ENCODE measurements at regions not wholly inside any gene's neighbourhood (a gene's known extent, or its start where the extent isn't known, plus 50 kb on each side); places are given as distances from the start of the nearest gene placed in this dataset.

DNA sequence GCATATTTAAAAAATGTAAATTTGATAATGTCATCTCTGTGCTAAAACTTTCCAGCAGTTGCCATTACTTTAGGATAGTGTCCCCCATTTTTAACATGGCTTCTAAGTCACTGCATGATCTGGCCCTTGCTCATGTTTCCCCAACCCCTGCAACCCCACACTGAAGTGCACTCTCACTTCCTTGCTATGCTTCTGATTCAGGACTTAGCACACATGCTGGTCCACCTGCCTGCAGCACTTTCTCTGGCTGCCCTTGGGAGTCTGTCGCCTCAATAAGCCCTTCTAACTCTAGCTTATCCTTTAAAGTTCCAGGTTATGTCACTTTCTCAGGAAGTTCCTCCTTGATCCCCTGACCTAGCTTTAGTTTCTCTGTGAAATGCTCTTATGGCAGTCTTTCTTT, 241.0 kb downstream of the POSTN start:
- DNase-seq: no peak

DNA sequence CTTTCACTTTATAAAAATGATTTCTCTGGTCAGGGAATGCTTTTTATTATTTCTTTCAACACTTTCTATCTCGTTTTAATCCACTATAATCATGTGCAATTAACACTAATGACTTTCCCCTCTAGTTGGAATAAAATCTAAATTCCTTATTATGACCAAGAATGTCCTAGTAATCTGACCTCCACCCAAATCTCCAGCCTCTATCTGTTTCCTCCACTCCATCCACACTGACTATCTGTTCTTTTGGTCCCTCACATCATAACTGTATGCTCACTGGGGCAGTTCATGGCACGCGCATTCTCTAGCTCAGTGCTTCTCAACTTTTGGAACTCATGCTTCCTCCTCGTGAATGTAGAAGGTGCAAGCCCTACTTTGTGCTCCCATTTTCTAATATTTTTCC, 244.7 kb downstream of the POSTN start:
- DNase-seq: no peak

DNA sequence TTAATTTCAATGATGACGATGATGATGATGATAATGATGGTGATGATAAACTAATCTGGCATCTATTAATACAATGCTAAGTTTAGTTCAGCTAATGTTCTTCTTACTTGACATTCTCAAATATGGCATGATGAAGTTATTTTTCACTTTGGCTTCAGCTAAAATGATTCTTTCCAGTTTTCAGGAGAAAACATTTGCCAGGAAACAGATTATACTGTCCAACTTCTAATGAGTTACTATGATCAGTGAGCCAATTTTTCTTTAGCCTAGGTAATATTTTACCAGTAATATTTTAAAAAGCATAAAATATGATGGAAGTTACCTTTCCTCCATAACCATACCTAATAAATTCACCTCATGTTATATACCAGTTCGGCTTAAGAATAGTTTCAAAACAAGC, 245.7 kb upstream of the CSNK1A1L start:
- DNase-seq: no peak

DNA sequence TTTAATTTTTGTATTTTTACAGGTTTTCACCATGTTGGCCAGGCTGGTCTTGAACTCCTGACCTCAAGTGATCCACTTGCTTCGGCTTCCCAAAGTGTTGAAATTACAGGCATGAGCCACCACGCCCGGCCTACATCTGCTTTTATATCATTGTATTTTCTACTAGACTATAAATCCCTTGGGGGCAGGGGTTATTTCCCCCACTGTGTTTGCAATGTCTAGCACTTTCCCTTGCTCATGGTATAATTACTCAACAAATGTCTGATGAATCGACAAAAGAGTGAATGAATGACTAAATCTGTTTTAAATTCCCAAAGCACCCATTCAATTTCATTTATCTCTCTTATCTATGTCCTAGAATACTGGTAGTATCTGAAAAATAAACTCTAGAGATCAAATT, 244.5 kb upstream of the CSNK1A1L start:
- no peak for DNase-seq

DNA sequence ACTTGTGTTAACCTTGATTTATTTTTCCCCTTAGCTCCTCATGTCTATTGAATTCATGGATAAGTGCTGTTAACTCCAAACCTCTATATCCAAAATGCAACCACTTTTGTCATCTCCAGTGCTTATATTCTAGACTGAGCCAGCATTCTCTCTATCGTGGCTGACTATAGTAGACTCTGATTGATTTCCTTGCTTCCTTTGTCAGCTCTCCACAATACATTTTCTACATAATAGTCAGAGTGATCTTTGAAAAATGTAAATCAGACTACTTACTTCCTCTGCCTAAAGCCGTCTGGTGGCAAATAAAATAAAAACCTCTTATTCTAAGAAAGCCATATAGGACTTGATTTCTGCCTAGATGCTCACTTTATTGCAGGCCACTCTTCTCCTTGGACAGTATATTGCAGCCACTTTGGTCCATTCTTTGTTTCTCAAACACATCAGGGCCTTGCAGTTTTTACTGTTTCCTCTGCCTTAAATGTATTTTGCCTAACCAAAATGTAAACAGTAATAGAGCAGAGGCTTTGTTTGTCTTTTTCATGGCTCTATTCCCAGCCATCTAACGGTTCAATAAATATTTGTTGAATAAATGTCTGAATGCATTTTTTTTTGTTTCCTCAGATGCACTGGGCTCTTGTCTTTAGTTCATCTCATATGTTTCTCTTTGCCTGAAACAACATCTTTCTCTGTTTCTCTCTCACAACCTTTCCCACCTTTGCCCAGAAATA, 243.6 kb upstream of the CSNK1A1L start:
- no peak for DNase-seq

DNA sequence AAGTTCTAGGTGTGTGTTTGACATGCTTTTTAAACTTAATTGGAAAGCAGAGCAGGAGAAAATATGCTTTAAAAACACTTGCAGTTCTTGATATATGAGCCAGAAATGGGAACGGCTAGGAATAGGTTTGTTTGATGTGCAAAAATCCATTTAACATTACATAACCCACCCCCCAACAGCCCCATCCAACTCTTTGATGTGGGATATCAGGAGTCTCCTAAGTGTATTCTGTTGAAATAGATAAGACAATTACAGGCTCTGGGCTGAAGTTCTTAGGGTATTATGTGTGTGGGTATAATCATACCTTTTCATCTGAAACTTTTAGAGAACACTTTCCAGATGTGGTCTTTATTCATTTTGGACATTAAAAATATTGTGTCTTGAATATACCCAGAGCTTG, 240.4 kb upstream of the CSNK1A1L start:
- no peak for DNase-seq

DNA sequence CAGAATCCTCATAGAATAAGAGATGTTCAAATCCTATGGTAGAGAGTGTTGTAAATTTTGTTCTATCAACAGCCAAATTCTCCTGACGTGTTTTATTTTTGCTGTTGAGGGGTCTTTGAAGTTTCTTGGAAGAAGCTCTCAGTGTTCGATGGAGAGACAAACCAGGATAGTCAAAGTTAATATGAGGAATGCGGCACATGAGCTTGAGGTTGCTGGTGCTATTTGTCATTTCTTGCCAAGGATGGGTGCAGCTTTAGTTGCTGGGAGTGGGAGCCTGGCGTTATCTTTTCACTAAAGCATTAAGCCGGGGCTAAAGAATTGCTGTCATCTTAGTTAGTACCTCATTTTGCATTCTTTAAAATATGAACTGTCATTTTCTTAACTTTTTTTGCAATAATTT, 239.9 kb upstream of the CSNK1A1L start:
- no peak for DNase-seq

DNA sequence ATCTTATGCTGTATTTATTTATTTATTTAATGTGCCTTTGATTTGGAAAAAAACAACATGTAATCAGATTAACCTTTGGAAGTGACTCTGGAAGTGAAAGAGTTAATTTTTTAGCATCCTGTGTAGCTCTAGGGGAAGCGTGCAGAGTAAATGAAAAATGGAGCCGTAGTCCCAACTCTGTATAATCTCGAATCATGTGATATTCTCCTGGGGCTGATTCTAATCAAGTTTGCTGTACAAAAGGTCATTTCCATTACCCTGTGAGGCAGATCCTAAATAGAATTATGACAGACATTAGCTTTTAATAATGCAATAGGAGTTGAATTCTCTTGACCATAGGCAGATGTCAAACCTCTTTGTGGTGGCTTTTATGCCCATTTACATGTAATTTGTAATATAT, 238.6 kb upstream of the CSNK1A1L start:
- no peak for DNase-seq

DNA sequence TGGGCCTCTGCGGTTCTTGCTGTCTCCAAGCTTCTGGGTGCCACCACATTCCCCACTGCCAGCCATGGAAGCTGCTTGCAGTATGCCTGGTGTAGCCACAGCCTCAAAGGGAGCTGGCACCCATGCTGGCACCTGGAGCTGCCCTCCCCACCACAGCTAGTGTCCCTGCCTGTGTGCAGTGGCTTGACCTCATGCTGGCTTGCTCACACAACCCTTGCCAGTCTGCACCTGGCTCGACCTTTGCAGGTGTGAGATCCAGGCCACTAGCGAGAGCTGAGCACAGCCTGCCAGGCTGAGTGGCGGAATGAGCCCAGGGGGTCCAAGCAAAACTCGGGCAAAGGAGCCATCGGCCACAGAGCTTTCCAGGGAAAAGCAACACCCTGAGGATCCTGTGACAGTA, 236.7 kb upstream of the CSNK1A1L start:
- no peak for DNase-seq

DNA sequence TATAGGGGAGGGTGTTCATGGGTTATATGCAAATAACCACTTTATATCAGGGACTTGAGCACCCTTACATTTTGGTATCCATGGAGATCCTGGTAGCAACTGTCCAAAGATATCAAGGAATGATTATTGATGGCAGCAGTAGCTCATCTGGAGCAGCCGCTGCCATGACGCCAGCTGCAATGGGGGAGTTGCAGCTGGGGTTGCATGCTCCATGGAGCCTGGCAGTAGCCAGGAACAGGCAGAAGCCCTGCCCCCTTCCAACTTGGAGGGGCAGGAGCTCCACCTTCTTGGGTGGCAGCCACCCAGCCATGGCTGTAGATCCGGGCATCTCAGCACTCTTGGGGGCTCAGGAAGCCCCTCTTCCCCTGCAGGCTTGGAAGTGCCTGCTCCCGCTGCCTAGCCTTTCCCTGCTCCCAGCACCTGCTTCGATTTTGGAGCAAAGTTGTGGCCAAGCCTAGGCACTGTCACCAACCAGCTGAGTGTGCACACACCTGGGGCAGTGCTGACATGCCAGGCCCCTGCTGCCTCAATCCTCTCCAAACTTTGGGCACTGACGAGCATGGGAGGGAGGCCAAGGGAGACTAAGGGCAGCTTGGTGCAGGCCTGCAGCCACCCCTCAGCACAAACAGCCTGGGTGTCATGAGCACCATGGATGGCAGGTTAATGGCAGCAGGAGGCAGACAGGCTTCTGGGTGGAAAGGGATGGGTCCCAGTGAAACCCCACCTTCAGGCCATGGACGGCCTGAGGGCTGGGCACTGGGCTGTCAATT, 235.6 kb upstream of the CSNK1A1L start:
- no peak for DNase-seq

DNA sequence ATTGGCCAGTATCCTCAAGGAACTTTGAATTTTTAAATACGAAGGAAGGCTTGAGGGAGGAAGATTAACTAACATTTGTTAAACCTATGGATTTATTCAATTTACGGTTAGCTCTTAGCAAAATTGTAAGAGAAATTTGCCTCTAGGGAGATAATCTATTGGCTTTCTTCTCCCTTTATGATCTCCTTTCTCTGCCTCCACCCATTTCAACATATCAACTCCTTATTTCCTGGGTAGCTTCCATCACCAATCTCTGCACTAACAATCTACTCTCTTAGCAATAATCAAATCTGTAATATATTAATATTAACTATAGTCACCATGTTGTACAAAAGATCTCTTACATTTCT, 233.9 kb upstream of the CSNK1A1L start:
- DNase-seq: no peak

DNA sequence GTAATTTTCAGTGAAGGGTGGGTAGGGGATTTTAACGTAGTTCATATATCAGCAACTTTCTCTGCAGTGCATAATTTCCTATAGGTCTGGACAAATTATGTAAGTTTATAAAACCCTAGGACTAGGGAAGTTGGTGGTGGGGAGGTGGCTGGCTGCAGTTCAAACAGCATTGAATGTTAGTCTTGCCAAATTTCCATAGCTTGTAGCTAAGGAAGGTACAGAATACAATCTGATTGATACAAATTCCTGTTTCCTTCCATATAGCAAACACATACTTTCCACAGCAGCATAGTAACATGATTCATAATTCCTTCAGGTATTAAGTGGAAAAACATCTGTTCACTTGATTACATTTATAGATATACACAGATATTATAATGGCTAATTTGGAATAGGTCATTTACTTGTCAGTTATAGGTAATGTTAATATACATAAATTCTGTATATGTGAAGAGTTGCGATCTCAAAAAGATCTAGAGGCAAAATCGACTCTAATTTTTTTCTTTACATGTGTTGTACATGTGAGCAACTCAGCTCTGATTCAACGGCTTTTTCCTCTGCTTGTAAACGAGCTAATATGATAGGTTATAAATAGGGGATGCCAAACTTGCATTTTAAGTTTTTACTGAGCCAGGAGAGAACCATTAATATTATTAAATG, 233.4 kb upstream of the CSNK1A1L start:
- DNase-seq: no peak

DNA sequence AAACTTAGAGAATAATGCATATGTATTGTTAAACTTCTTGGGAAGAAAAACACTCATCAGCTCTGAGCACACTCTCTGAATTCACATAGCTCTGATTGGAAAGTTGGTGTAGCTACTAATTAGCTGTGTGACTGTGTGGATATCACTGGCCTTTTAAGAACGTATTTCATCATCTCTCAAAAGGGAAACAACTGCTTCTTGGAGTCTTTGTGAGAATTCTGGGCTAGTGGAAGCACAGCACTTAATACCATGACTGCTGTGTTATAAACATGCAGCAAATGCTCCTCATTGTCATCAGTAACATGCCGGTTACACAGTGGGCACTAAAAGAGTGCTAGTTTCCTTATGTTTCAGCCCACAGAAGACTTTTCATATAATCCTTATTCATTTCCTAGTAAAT, 220.9 kb upstream of the CSNK1A1L start:
- no peak for DNase-seq

DNA sequence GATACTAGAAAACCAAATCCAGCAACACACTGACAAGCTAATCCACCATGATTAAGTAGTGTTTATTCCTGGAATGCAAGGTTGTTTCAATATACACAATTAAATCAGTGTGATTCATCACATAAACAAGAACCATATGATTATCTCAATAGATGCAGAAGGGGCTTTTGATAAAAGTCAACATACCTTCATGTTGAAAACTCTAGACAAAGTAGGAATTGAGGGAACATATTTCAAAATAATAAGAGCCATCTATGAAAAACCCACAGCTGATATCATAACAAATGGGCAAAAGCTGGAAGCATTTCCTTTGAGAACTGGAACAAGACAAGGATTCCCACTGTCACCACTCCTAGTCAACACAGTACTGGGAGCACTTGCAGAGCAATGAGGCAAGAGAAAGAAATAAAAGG, 213.6 kb upstream of the CSNK1A1L start:
- no peak for DNase-seq

DNA sequence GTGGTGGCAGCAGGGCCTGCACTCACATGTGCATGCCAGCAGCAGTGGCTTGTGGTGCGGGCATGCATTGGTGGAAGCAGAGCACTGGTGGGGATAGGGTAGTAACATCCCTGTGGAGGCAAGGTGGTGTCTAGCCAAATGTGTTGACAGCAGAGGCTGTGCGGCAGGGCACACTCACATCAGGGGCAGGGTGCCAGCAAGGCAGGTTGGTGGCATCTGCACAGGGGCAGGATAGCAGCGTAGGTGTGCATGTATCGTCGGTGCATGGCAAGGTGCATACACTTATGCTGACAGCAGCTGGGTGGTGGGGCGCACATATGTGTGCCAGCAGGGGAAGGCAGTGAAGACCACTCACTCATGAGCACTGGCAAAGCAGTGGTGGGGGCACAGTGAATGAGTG, 211.5 kb upstream of the CSNK1A1L start:
- DNase-seq: no peak

DNA sequence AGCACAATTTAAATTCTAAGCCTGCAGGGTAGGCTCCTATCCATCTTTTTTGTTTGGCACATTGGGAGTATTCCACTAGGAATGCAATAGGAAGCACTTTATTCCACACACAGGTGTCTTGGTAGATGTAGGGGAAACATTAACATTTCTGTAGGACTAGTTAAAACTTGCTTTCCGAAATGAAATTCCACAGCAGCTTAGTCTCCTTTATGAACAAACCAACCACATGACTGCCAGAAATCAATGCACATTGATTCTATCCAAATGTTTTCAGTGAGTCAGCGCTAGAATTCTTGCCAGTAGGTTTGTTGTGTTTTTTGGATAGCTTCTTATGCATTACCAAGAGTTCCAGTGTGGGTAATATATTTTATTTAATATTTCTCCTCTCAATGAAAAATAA, 207.9 kb upstream of the CSNK1A1L start:
- DNase-seq: no peak

DNA sequence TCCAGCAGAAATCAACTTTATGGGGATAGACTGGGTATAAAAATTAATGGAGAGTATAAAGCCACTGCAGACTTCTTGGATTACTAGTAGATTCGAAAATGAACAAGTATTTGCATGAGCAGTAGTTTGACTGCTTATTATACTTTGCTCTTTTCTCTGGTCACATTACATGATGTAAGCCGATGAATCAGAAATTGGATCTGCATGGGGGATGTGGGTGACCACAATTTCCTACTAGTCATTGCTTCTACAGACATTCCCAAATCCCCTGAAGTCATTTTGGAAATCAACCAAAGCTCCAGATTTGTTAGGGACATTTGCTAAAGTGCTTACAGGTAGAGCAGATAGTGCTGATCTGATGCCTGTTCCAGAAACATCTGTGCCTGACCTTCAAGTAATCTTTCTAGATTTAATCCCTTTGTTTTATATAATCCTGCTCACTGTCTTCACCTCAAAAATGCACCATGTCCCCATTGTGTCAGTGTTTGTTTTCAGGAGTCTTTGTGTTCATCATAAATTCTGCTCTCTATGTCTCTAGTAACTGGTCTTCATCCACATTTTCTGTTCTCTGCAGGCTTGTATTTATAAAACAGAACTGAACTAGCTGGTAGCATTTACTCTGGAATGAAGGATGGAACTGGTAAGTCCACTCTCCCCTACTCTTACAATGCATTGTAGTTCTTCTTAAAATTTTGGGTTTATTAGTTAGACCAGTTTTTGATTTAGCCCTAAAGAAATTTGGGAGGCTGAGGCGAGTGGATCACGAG, 201.5 kb upstream of the CSNK1A1L start:
- DNase-seq: peak in 1 of 2 experiments; percentile 37

DNA sequence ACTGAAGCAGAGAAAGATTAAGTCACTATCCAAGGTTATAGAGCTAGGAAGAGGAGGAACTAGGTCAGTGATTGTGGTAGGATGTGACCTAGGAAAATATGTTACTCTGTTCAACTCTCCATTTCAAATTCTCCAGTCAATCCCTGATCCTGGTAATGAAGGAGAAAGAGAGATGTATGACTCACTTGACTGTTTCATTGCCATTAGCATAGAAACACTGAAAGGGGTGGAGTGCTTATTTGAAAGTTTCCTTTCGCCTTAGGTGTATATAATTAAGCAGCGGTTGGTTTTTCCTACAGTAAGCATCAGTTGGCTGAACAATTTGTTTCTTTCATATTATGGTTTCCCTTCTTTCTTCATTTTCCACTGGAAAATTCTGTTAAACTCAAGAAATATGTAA, 198.1 kb upstream of the CSNK1A1L start:
- DNase-seq: no peak

DNA sequence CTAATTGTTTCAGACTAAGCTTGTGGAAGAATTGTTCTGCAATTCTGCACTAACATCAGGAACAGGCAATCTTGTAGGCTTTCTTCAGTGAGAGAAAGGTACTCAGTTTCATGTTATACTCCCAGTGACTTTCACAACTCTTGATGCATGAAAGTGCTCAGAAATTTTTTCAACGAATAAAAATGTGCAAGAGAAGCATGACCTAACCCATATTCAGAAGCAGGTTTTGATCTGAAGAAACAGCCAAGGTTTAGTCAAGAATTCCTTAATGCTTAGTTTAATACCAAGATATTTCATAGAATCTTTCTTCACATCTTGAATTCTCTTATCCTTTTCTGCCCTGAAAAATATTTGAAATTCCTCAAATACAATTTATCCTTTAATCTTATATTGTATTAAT, 197.2 kb upstream of the CSNK1A1L start:
- no peak for DNase-seq

DNA sequence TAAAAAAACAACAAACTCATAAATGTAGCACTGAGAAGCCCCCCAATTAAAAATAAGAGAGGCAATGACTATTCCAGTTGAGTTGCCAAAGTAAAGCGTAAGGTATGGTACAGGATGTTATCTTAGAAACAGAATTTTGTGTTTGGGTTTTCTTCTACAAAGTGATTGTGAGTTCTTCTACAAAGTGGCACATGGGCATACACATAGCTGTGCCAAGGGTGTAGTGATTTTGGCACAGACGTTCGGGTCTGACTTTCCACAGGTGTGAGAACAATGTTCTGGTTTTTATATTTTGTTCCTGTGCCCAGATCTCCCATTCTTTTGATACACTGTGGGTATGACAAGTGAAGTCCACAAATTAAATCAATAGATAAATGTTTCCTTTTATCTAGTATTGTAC, 190.1 kb upstream of the CSNK1A1L start:
- no peak for DNase-seq

DNA sequence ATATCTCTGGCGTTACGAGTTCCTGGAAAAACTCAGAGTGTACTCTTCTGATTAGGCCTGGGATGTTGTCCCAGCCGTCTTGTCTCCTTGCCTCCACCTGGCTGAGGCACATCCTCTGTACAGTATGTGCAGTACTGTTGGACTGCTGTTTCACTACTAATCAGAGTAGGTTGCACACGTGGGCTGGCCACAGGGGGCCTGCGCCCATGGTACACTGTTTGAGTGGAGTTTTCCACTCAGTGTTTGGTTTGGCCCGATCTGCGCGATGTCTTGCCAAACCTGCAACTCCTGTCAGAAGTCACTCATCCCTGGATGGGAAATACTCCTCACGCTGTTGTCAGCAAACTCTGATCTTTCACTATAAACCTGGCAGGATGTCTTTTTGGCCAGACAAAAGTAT, 189.6 kb upstream of the CSNK1A1L start:
- DNase-seq: no peak

DNA sequence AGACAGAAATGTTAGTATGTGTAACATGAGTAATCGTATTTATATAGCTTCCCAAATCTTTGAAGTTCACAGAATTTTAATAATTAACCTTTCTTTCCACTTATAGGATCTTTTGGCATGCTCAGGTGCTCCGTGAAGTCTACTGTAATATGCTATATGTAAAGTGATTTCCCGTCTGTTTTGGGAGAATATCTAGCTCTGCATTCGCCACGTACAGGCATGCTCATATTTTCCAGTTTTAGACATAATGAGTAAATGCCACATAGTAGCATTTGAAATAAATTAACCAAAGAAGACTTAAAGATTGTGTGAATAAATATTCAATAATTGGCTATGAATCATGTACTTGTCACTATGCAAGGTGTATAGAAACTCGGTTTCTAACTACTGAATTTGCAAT, 189.0 kb upstream of the CSNK1A1L start:
- no peak for DNase-seq

DNA sequence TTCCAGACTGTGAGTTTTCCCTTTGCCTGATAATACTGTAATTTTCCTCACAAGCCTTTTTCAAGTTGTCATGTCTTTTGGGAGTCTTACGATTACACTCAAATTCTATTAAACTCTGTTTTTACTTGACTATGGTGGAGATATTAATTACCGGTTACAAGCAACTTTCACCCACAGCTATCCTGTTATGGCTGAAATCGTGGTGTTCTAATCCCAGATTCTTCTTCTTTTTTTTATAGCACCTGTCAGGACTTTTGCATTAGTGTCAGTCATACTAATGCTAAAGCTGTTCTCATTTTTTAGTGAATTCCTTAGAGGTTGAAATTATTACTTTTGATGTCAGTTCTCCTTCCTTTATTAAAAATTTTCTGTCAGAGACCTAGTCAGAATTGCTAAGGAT, 187.8 kb upstream of the CSNK1A1L start:
- no peak for DNase-seq
